ENCODE measurements at regions not wholly inside any gene's neighbourhood (a gene's known extent, or its start where the extent isn't known, plus 50 kb on each side); places are given as distances from the start of the nearest gene placed in this dataset.

DNA sequence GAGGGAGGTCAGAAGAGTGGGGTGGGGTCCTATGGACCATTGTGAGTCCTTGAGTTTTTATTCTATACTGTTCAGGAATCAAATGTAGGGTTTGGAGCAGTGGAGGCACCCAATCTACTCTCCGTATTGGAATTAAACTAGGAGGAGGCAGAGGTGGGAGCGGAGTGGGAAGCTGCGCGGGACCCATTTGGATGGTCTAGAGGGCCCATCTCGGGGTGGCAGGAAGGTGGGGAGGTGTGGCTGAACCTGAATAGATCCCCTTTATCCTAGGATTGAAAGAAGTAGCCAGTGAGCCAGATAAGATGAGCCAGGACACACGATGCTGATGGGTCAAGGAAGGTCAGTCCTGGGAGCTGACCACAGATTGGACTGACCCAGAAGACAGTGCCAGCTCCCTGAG lies 325.8 kb downstream of the AJAP1 start (continued):
- TF ChIP-seq, protein P1, sequence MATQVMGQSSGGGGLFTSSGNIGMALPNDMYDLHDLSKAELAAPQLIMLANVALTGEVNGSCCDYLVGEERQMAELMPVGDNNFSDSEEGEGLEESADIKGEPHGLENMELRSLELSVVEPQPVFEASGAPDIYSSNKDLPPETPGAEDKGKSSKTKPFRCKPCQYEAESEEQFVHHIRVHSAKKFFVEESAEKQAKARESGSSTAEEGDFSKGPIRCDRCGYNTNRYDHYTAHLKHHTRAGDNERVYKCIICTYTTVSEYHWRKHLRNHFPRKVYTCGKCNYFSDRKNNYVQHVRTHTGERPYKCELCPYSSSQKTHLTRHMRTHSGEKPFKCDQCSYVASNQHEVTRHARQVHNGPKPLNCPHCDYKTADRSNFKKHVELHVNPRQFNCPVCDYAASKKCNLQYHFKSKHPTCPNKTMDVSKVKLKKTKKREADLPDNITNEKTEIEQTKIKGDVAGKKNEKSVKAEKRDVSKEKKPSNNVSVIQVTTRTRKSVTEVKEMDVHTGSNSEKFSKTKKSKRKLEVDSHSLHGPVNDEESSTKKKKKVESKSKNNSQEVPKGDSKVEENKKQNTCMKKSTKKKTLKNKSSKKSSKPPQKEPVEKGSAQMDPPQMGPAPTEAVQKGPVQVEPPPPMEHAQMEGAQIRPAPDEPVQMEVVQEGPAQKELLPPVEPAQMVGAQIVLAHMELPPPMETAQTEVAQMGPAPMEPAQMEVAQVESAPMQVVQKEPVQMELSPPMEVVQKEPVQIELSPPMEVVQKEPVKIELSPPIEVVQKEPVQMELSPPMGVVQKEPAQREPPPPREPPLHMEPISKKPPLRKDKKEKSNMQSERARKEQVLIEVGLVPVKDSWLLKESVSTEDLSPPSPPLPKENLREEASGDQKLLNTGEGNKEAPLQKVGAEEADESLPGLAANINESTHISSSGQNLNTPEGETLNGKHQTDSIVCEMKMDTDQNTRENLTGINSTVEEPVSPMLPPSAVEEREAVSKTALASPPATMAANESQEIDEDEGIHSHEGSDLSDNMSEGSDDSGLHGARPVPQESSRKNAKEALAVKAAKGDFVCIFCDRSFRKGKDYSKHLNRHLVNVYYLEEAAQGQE (IDR thresholded peaks at IDR 0.05; ENCODE audit: unreplicated experiment), result no peak
- no peak for TF ChIP-seq JUNB (IDR thresholded peaks at IDR 0.05; ENCODE audit: unreplicated experiment)
- no peak for TF ChIP-seq EZH2phosphoT487 (IDR thresholded peaks at IDR 0.05; ENCODE audit: unreplicated experiment)
- no peak for TF ChIP-seq EZH2 (IDR thresholded peaks at IDR 0.05; ENCODE audit: low read depth, unreplicated experiment)
- no peak for TF ChIP-seq ZNF331 (CRISPR knock-in tag; IDR thresholded peaks at IDR 0.05; ENCODE audit: low read depth)
- TF ChIP-seq, protein P2, sequence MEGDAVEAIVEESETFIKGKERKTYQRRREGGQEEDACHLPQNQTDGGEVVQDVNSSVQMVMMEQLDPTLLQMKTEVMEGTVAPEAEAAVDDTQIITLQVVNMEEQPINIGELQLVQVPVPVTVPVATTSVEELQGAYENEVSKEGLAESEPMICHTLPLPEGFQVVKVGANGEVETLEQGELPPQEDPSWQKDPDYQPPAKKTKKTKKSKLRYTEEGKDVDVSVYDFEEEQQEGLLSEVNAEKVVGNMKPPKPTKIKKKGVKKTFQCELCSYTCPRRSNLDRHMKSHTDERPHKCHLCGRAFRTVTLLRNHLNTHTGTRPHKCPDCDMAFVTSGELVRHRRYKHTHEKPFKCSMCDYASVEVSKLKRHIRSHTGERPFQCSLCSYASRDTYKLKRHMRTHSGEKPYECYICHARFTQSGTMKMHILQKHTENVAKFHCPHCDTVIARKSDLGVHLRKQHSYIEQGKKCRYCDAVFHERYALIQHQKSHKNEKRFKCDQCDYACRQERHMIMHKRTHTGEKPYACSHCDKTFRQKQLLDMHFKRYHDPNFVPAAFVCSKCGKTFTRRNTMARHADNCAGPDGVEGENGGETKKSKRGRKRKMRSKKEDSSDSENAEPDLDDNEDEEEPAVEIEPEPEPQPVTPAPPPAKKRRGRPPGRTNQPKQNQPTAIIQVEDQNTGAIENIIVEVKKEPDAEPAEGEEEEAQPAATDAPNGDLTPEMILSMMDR (conservative IDR thresholded peaks at IDR 0.05; ENCODE audit: low read depth in 2 of 2), result no peak

DNA sequence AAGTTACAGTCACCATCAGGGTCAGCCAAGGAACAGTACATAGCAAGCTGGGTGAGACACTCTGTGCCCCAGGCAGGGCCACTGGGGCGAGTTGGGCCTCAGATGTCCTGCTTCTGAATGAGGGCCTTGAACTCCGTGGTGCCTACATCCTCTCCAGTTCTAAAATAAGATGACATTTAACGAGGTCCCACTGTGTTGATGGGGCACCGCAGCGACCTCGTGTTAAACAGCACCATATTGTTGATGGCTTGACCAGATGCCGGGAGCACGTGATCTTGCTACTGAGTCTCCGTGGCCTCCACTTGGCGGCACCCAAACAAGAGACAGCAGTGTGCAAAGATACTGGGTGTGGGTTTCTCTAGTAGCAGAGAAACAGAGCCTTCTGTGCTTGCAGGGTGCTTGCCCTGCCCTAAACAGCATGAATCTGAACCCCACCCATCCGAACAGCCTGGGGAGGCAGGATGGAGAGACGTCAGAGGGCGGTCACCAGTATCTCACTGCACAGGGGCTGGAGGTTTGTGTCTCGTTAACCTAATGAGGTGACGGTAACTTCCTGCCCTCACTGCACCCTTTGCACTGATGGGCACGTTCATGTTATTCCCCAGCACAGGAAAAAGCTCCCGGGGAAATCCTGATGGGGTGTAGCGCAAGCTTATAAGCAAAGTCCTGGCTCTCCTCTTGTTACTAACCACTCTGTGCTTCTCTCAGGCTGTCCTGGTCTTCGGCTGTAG lies 324.4 kb downstream of the AJAP1 start:
- H3K27ac ChIP-seq (ENCODE audit: low read depth), result no peak overlapping the region
- no peak overlapping the region for H3K27ac Mint-ChIP-seq
- no peaks in the 10 kb centered on the region for H3K36me3 Mint-ChIP-seq (ENCODE audit: low read depth)
- H3K4me1 Mint-ChIP-seq, result peaks cover 3% of the 10 kb centered on the region; the same call in 2 of the 3 replicates
- ATAC-seq (no peak), DNase-seq (ENCODE audit: low spot score) (no peak)
- no peaks in the 10 kb centered on the region for H3K4me1 ChIP-seq (ENCODE audit: insufficient read depth)
- H3K9me3 Mint-ChIP-seq, result peaks cover 6% of the 10 kb centered on the region; the same call in 2 of the 3 replicates
- H3K4me2 ChIP-seq, result no peak overlapping the region
- no peak overlapping the region for H3K4me3 Mint-ChIP-seq
- no peaks in the 10 kb centered on the region for H3F3A ChIP-seq (replicated peaks; ENCODE audit: low read depth)
- no peak overlapping the region for H2AFZ ChIP-seq
- H3K27me3 ChIP-seq (ENCODE audit: insufficient read depth), result no peaks in the 10 kb centered on the region
- no peaks in the 10 kb centered on the region for H4K20me1 ChIP-seq (replicated peaks; ENCODE audit: insufficient read depth)
- H3K27me3 Mint-ChIP-seq (ENCODE audit: insufficient read depth, low read depth, poor library complexity), result no peaks in the 10 kb centered on the region
- H3K9me2 ChIP-seq (ENCODE audit: insufficient read depth), result no peaks in the 10 kb centered on the region
- H3K79me2 ChIP-seq (replicated peaks; ENCODE audit: insufficient read depth), result no peaks in the 10 kb centered on the region
- H3K4me3 ChIP-seq, result no peak overlapping the region
- H3K36me3 ChIP-seq (ENCODE audit: insufficient read depth), result no peaks in the 10 kb centered on the region
- TF ChIP-seq, protein P2 (conservative IDR thresholded peaks at IDR 0.05; ENCODE audit: low read depth in 2 of 2), result no peak
- TF ChIP-seq, protein P3, sequence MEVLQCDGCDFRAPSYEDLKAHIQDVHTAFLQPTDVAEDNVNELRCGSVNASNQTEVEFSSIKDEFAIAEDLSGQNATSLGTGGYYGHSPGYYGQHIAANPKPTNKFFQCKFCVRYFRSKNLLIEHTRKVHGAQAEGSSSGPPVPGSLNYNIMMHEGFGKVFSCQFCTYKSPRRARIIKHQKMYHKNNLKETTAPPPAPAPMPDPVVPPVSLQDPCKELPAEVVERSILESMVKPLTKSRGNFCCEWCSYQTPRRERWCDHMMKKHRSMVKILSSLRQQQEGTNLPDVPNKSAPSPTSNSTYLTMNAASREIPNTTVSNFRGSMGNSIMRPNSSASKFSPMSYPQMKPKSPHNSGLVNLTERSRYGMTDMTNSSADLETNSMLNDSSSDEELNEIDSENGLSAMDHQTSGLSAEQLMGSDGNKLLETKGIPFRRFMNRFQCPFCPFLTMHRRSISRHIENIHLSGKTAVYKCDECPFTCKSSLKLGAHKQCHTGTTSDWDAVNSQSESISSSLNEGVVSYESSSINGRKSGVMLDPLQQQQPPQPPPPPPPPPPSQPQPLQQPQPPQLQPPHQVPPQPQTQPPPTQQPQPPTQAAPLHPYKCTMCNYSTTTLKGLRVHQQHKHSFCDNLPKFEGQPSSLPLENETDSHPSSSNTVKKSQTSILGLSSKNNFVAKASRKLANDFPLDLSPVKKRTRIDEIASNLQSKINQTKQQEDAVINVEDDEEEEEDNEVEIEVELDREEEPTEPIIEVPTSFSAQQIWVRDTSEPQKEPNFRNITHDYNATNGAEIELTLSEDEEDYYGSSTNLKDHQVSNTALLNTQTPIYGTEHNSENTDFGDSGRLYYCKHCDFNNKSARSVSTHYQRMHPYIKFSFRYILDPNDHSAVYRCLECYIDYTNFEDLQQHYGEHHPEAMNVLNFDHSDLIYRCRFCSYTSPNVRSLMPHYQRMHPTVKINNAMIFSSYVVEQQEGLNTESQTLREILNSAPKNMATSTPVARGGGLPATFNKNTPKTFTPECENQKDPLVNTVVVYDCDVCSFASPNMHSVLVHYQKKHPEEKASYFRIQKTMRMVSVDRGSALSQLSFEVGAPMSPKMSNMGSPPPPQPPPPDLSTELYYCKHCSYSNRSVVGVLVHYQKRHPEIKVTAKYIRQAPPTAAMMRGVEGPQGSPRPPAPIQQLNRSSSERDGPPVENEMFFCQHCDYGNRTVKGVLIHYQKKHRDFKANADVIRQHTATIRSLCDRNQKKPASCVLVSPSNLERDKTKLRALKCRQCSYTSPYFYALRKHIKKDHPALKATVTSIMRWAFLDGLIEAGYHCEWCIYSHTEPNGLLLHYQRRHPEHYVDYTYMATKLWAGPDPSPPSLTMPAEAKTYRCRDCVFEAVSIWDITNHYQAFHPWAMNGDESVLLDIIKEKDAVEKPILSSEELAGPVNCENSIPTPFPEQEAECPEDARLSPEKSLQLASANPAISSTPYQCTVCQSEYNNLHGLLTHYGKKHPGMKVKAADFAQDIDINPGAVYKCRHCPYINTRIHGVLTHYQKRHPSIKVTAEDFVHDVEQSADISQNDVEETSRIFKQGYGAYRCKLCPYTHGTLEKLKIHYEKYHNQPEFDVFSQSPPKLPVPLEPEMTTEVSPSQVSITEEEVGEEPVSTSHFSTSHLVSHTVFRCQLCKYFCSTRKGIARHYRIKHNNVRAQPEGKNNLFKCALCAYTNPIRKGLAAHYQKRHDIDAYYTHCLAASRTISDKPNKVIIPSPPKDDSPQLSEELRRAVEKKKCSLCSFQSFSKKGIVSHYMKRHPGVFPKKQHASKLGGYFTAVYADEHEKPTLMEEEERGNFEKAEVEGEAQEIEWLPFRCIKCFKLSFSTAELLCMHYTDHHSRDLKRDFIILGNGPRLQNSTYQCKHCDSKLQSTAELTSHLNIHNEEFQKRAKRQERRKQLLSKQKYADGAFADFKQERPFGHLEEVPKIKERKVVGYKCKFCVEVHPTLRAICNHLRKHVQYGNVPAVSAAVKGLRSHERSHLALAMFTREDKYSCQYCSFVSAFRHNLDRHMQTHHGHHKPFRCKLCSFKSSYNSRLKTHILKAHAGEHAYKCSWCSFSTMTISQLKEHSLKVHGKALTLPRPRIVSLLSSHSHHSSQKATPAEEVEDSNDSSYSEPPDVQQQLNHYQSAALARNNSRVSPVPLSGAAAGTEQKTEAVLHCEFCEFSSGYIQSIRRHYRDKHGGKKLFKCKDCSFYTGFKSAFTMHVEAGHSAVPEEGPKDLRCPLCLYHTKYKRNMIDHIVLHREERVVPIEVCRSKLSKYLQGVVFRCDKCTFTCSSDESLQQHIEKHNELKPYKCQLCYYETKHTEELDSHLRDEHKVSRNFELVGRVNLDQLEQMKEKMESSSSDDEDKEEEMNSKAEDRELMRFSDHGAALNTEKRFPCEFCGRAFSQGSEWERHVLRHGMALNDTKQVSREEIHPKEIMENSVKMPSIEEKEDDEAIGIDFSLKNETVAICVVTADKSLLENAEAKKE (CRISPR knock-in tag; IDR thresholded peaks at IDR 0.05), result no peak
- TF ChIP-seq ZNF331 (CRISPR knock-in tag; IDR thresholded peaks at IDR 0.05; ENCODE audit: low read depth) (no peak), POLR2AphosphoS5 (IDR thresholded peaks at IDR 0.05; ENCODE audit: low read depth) (no peak), EZH2 (IDR thresholded peaks at IDR 0.05; ENCODE audit: low read depth, unreplicated experiment) (no peak)
